HepG2 (cell line): ENCODE measurements at regions not wholly inside any gene's neighbourhood (a gene's known extent, or its start where the extent isn't known, plus 50 kb on each side); places are given as distances from the start of the nearest gene placed in this dataset.

Experiments used
- CTCF ChIP-seq: sonication (generic); formaldehyde crosslinking; IDR thresholded peaks from 2 replicates; pipeline ENCODE4 v1.5.0; 2020; ENCODE audit warnings: mild to moderate bottlenecking, missing genetic modification reagents, moderate library complexity
- FOXM1 ChIP-seq: sonication (generic); formaldehyde crosslinking; IDR thresholded peaks from 2 replicates; pipeline ENCODE4 v1.5.0; 2020; ENCODE audit warnings: missing genetic modification reagents
- PHB2 ChIP-seq: fragments of 450-650 bp; IDR thresholded peaks from 2 replicates; pipeline ENCODE4 v1.6.1; 2018; ENCODE audit not compliant: partially characterized antibody
- PHF5A ChIP-seq: IDR thresholded peaks from one replicate; pipeline ENCODE4 v1.6.1; 2018; ENCODE audit warnings: low read depth, missing genetic modification reagents; ENCODE audit not compliant: unreplicated experiment
- STAT6 ChIP-seq: sonication (generic); formaldehyde crosslinking; IDR thresholded peaks from 2 replicates; pipeline ENCODE4 v1.4.0; 2020; ENCODE audit warnings: missing genetic modification reagents, mild to moderate bottlenecking, borderline replicate concordance
- ZNF142 ChIP-seq: sonication (generic); formaldehyde crosslinking; IDR thresholded peaks from 2 replicates; pipeline ENCODE4 v1.4.0; 2020; ENCODE audit warnings: missing genetic modification reagents
- ZNF275 ChIP-seq: sonication (generic); formaldehyde crosslinking; IDR thresholded peaks from 2 replicates; pipeline ENCODE4 v1.8.0; 2022; ENCODE audit warnings: missing genetic modification reagents, mild to moderate bottlenecking, inconsistent platforms, borderline replicate concordance
- ZNF280D ChIP-seq: sonication (generic); formaldehyde crosslinking; IDR thresholded peaks from 2 replicates; pipeline ENCODE4 v1.5.1; 2020; ENCODE audit warnings: mild to moderate bottlenecking, missing genetic modification reagents

GRCh38 chr15:70248116-70249025 lies 150.7 kb upstream of the TLE3 start (continued):
- TF ChIP-seq STAT6 (CRISPR knock-in tag) (no peak), PHB2 (no peak), ZNF142 (CRISPR knock-in tag) (no peak), CTCF (no peak), ZNF275 (CRISPR knock-in tag) (no peak), ZNF280D (no peak), FOXM1 (CRISPR knock-in tag) (no peak), PHF5A (CRISPR knock-in tag) (no peak)
